GM21717 (cell line): ENCODE measurements at regions not wholly inside any gene's neighbourhood (a gene's known extent, or its start where the extent isn't known, plus 50 kb on each side); places are given as distances from the start of the nearest gene placed in this dataset.
"Not testable (repeated sequence)": the region's sequence is repeated elsewhere in the genome, so short reads cannot be mapped to it uniquely, and the experiment has no call there.

Experiments
- ATAC-seq: cut with Tn5 transposase; IDR thresholded peaks from one replicate; pipeline ENCODE4 v1.9.1; 2021; ENCODE audit warnings: mild to moderate bottlenecking, moderate library complexity; ENCODE audit not compliant: unreplicated experiment

DNA sequence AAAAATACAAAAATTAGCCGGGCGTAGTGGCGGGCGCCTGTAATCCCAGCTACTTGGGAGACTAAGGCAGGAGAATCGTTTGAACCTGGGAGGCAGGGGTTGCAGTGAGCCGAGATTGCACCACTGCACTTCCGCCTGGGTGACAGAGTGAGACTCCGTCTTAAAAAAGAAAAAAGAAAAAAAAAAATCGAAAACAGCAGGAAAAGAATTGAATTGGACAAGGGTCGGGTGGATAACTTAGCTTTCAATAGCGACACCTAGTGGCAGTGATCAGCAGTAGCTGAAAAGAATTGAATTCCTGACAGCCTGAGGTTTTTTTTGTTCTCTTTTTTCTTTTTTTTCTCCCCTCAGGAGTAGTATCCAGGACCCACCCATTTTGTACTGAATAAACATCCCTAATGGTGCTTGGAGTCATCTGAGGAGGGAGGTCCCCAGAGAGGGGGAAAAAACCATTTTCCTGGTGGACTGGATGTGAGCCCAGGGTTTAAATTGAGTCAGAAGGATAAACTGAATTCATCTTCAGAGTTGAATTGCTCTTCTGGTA is 55.1 kb downstream of the CYCS start:
- no peak for ATAC-seq

DNA sequence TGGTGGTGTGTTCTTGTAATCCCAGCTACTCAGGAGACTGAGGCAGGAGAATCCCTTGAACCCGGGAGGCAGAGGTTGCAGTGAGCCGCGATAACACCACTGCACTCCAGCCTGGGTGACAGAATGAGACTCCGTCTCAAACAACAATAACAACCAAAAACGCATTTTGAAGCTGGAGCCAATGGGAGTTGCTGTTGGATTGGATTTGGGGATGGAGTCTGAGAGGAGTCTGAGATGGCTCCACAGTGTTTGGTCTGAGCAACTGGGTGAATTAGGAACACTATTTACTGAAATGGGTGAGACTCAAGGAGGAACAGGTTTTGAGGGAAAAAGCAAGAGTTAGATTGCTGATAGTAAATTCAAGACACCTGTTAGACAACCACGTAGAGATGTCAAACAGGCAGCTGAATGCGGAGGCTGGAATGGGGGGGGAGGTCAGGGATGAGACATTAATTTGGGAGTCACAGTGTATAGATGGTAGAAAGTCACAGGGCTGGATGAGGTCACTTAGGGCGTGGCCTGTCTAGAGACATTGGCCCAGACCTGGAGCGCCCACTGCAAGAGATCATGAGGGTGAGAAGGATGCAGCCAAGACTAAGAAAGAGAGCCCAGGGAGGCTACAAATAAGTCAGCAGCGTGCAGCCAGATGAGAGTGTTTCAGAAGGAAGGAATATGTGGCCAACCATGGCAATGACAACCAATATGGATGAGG is 56.4 kb downstream of the CYCS start:
- ATAC-seq: no peak

DNA sequence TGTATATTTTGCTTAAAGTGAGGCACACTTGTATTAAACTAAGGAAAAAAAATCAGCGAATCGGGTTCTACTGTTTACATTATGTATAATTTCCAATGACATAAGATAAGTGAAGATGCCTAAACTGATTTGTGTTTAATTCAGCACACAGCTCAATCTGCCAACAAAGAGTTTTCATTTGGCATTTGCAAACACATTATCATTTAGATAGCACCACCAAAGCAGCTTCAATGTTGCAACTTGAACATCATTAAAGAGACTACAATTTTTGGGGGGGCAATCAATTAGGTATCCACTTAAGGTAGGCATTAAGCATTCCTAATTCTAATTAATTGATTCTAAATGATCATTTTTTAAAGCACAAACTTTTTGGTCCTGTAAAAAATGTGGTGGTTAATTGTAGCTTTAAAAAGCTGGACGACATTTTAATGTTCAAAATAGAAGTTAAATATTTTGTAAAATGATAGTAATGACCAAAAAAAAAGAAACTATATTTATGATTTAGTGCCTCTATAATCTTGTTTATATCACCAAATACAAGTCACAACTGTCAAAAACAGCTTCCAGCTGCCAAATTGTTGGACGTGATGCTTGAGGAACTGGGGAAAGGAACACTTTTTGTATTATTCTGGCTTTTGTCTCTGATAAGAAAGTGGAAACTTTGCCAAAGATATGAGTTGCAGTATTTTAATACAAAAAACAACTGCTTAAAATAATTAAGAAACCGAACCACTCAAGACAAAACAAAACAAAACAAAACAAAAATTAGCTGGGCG is 57.1 kb downstream of the CYCS start:
- ATAC-seq: no peak

DNA sequence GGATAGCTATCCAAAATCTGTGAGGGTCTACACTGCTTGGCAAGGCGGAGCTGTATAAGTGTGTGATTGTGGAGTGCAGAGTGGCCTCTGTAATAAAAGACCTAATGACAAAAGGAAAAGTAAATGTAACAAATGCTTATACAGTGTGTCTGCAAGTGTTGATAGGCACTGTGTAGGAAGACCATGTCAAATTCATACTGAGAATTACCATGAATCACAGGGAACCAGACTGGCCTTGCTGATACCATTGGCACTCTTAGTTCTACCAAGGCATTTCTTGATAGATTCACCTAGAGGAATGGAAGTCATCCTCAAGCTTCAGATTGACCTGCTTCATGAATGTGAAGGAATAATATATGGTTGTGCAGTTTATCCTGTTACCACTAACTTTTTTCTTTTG is 58.8 kb downstream of the CYCS start:
- no peak for ATAC-seq

DNA sequence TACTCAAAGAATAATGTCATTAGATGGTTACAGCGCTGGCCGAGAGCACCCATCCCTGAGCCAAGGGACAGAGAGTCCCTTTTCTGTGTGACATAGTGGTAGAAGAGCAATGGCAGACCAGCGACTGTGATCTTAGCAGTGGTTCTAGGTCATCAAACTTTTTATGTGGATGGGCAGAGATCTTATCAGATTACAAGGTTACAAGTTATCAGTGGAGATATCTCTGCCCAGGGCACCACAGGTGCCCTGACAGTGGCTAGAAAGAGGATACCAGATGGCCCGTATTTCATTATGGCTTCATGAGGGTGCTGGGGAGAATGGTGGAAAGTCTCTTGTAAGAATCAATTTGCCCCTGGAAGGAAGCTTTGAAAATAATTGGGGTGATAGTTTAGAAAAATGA is 62.7 kb downstream of the CYCS start:
- no peak for ATAC-seq

DNA sequence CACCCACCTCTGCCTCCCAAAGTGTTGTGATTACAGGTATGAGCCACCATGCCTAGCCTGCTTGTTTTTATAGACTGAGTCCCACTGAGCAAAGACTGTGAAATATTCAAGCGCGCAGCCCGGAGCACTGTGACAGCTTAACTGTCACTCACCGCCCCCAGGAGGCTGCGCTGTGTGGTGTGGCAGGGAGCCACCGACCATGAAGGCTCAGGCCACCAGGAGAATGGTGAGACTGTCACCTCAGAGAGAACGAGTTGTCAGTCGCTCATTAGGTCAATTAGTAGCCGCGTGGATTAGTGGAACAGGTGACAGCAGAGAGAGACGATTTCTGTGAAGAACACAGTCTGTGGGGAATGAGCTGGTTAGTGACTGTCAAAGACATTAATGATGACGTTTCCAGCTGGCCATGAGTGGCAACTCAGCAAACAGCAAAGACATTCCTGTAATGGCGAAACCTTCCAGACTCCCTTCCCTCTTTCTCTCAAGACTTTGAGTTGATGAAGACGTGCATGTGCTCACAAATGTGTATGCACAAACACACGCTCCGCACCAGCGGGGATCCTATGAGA is 64.5 kb downstream of the CYCS start:
- ATAC-seq: no peak

DNA sequence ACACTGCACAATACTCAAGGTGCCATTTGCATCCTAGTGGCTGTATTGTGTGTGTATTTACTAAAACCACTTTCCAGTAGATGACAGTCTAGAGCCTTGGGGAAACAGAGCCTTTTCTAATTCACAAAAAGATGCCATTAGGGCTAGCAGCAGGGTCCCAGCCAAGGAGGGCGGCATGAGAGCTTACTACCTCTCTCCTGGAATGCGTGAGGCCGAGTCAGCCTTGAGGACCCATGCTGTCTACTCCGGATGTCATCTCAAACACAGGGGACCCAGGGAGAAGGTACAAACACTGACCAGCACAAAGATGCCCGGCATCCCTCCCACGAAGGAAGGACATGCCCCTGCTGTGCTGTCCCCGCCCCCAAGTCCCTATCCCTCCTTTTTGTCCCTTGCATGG is 65.5 kb downstream of the CYCS start:
- no peak for ATAC-seq

DNA sequence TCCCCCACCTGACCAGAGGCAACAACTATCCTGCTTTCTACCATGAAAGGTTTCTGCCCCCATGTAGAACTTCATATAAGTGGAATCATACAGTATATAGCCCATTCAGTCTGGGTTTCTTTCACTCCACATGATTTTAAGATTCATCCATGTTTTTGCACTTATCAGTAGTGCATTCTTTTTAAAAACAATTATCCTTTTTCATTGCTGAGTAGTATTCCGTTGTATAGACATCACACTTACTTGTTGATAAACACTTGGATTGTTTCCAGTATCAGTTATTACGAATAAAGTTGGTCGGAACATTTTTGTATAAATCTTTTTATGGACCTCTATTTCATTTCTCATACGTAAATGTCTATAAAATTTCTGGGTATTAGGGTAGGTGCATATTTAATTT is 68.7 kb downstream of the CYCS start:
- no peak for ATAC-seq

DNA sequence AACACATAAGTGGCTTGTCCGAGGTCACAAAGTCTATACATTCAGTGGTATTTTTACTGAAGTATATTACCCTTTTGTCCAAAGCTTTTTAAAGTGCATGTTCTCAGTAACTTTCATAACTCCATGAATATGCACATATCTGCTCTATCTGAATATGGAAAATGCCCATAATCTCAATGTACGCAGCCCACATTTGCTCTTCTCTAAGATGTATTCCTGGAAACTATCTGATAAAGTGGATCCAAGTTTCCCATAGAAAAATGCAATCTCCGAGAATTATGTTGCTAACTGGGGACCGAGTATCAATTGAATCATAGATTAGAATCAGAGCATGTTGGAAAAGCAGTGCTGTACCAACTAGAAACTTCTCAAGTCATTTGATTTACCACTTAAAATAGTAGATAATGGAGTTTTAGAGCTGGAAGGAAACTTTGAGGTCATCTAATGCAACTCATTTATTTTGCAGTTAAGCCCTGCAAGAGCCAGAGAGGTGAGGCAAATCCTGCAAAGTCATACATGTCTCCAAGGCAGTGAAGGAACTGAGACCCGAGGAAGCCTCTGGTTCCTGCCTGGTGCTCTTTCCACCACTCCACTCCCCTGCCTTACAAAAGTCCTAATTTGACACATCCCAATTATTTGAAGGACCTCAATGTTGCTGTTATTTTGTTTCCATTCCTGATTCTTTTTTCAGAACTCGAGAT is 69.4 kb downstream of the CYCS start:
- ATAC-seq: no peak

DNA sequence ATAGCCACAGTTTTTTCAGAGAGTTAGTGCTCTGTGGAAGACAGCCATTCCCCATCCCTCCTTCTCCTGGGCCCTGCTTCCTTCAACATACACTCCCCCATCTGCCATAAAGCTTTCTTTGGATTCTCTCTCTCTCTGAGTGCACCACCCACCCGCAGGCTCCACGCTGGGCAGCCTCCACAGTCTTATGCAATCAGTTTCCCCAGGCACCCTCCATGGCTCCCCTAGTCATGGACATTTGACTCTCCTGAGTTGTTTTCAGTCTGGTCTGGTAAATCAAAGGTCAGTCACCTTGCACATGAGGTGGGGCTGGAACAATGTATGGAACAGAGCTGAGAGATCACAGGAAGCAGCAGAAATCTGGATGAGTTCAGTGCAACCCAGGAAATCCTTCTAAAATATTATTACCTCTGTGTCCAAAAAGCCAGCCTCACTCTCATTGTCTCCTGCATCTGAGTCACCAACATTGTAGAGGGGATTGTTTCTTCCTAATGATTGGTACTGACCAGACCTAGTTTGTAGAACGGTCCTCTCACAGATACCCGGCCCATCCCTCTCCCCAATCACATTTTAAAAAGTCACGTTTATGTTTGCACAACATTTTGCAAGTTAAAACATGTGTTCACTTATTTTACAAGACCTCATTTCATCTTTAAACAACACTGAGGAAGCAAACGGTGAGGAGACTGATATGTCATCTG is 70.1 kb downstream of the CYCS start:
- no peak for ATAC-seq

DNA sequence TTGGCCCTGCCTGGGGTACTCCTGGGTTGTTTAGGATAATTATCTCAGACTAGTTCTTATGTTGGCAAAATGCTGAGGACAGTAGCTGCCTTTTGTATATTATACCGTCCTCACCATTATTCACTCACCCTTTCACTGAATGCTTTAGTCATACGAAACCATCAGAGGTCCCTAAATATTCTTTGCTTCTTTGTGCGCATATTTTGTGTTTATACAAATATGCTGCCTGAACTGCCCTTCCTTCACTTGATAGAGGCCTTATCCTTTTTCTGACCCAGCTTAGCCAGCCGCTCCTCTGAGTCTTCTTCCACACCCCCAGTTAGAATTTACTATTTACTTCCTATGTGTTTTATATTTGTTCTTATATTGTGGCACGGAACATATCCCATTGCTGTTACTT is 70.2 kb upstream of the OSBPL3 start:
- ATAC-seq: no peak

DNA sequence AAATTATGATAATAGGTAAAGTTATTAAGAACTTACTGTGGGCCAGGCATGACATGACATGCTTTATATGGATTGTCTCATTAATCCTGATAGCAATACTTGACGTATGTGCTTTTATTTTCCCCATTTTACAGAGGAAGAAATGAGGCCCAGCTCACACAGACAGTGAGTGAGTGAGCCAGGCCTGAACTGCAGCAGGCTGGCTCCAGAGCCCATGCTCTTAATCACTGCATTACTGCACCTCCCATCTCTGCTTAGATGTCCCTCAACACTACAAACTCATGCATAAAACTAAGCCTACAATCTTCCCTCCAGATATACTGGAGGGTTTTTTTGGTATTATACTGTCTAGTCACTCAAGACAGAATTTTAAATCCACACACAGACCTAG is 68.5 kb upstream of the OSBPL3 start:
- no peak for ATAC-seq

DNA sequence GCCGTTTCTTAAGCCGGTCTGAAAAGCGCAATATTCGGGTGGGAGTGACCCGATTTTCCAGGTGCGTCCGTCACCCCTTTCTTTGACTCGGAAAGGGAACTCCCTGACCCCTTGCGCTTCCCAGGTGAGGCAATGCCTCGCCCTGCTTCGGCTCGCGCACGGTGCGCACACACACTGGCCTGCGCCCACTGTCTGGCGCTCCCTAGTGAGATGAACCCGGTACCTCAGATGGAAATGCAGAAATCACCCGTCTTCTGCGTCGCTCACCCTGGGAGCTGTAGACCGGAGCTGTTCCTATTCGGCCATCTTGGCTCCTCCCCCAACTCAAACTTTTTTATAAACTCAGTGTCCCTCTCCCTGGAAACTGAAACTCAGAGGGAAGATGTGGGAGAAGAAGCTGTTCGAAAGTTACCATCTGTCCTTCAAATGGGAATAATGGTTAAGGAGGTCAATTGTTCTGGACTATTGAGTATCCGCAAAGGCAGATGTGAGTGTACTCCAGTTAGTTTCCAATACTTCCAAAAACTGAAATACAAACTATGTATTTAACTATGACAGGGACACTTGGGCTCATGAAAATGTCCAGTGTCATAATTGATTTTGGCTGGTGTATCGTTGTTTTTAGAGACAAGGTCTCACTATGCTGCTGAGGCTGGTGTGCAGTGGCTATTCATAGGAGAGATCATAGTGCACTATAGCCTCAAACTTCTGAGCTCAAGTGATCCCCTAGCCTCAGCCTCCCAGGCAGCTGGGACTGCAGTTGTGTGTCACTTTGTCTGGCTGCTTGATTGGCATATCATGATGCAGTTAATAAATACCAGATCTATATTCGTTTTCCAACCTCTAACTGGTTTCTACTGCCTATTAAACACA is 67.8 kb upstream of the OSBPL3 start:
- not testable (repeated sequence) for ATAC-seq

DNA sequence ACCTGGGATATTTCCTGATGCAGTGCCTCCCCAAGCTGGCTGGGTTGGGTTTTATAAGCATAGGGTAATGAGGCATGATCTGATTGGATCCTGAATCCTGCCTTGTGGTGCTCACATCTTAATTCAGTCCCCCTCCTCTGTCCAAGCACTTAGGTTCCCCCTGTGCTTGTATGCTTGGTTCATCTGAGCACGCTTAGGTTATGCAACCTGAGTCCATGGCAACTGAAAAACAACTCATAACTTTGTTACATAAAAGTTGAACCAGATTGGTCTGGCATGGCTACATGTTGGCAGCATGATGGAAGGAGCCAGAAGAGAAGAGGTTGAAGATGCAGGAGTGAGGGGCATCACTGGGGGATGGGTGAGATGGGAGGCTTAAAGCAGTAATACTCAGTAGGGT is 57.3 kb upstream of the OSBPL3 start:
- ATAC-seq: no peak

DNA sequence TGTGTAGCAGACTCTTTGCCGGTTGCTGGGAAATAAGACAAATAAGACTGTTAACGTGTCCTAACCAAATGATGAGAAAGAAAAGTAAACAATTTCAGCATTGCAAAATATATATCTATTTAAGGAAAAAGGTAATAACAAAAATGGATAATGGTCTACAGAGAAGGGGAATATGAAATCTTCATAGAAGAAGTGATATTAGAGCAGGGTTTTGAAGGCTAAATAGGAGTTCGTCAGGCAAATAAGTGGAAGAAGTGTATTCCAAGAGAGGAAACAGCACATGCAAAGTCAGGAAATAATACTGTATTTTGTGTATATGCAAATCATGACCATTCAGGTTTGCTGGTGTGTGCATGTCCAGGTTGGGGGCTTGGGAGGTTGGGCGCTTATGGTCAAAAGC is 55.3 kb upstream of the OSBPL3 start:
- no peak for ATAC-seq

DNA sequence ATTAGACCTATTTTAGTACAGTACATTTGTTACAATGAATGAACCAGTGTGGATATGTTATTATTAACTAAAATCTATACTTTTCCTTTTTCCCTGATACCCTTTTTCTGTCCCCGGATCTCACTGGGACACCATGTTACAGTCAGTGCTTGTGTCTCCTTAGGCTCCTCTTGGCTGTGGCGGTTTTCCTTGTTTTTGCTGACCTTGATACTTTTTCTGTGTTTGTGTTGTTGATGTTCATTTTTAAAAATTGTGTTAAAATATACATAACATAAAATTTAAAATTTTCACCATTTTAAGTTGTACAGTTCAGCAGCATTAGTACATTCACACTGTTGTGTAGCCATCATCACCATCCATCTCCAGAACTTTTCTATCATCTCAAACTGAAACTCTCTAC is 54.2 kb upstream of the OSBPL3 start:
- ATAC-seq: no peak

DNA sequence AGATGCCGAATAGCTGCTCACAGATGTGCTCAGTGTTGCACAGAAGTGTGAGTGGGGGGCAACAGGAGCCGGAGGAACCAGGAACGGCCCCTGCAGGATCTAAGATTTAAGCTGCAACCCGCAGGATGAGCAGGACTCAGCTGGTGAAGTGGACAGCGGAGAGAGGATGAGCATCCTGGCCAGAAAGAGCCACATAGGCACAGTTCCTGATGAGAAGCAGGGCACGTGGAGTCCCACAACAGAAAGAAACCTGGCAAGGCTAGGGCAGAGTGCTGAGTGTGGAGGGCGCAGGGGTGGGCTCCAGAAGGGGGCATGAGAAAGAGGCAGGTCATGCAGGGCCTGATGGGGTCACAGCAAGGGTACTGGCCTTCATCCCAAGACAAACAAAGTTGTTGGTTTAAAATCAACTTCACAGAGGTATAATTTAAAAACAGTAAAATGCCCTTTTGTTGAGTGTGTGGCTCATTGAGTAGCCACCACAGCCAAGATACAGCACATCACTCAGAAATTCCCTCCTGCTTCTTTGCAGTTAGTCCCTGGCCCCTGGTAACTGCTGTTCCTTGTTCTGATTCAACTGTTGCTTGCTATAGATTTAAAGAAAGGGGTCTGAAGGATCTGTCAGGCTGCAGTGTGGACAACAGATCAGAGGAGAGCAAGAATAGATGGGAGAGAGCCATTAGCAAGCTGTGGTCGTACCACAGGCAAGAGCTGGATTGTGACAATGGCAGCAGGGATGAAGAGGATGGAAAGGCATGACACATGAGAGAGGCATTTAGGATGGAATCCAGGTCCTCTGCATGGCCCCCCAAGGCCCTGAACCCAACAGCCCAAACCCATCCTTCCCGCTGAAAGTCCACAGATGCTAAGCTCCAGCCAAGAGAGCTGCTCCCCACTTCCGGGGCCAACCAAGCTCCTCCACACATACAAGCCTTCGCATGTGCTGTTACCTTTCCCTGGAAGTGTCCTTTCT is 53.1 kb upstream of the OSBPL3 start:
- no peak for ATAC-seq

DNA sequence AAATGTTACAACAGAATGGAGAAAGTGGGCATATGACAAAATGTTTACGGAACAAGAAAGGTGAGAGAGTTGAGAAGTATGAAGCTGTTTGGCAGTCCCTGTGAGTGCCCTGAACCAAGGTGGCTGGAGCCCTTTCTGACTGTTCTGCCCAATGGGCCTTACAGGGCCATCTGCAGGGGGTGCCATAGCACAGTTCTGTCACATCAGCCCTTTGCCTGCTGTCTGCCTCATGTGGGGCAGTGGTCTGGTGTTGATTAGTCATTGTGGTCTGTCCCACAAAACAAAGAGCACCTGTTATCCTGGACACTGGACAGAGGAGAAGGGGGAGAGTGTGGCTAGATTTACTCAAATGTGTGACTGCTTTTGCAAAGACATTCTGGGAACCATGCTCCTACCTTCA is 51.5 kb upstream of the OSBPL3 start:
- peak; percentile 35 for ATAC-seq

DNA sequence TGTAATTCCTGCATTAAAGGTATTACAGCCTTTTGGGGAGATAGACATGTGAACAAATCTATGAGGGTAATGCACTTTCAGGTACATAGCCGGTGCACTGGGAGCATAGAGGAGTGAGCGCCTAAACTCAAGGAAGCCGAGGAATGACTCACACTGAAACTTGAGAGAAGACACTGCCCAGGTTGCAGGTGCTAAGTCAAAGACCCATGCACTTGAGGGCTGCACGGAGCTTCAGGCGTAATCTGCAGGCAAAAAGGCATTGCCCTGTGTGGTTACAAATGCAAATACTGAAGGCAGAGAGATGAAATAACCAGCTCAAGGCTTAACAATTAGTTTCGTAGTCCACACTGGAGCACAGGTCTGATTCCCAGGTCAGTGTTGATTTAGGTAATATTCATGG is 51.0 kb upstream of the OSBPL3 start:
- ATAC-seq: peak; percentile 97
